Smooth muscle cell (in vitro differentiated cells): ENCODE measurements at regions not wholly inside any gene's neighbourhood (a gene's known extent, or its start where the extent isn't known, plus 50 kb on each side); places are given as distances from the start of the nearest gene placed in this dataset.
A peak's percentile ranks its signal among the peaks of the same experiment; 100 is the strongest.

Source experiments
- DNase-seq: peaks from one replicate; lab custom pipeline; 2025; ENCODE audit not compliant: unreplicated experiment; lab: John Stamatoyannopoulos, UW
- H2AFZ ChIP-seq: fragments of 200-600 bp; sonication (generic); 2 replicates; pipeline ENCODE4 v1.6.0; 2016; ENCODE audit warnings: antibody characterized with exemption, low read depth, mild to moderate bottlenecking
- H3F3A ChIP-seq: fragments of 200-600 bp; sonication (generic); 2 replicates; pipeline ENCODE4 v1.6.0; 2017; ENCODE audit warnings: antibody characterized with exemption, low read depth
- H3K27ac ChIP-seq: fragments of 200-600 bp; sonication (generic); 2 replicates; pipeline ENCODE4 v1.5.1; 2016; ENCODE audit warnings: low read depth, mild to moderate bottlenecking
- H3K27me3 ChIP-seq: fragments of 200-600 bp; sonication (generic); 2 replicates; pipeline ENCODE4 v1.6.1; 2016; ENCODE audit warnings: low read depth, mild to moderate bottlenecking
- H3K36me3 ChIP-seq: fragments of 200-600 bp; sonication (generic); 2 replicates; pipeline ENCODE4 v1.5.1; 2016; ENCODE audit warnings: low read depth
- H3K4me1 ChIP-seq: fragments of 200-600 bp; sonication (generic); 2 replicates; pipeline ENCODE4 v1.5.1; 2016; ENCODE audit warnings: low read depth
- H3K4me2 ChIP-seq: fragments of 200-600 bp; sonication (generic); 2 replicates; pipeline ENCODE4 v1.6.0; 2016; ENCODE audit warnings: mild to moderate bottlenecking
- H3K4me3 ChIP-seq: fragments of 200-600 bp; sonication (generic); 2 replicates; pipeline ENCODE4 v1.5.1; 2016; ENCODE audit warnings: mild to moderate bottlenecking
- H3K79me2 ChIP-seq: fragments of 200-600 bp; sonication (generic); 2 replicates; pipeline ENCODE4 v1.6.0; 2016; ENCODE audit warnings: low read depth, mild to moderate bottlenecking
- H3K9ac ChIP-seq: fragments of 200-600 bp; sonication (generic); 2 replicates; pipeline ENCODE4 v1.6.0; 2016; ENCODE audit warnings: low read depth
- H3K9me3 ChIP-seq: fragments of 200-600 bp; sonication (generic); replicated peaks from 2 replicates; pipeline ENCODE4 v1.5.1; 2016; ENCODE audit warnings: low read depth
- H4K20me1 ChIP-seq: fragments of 200-600 bp; sonication (generic); 2 replicates; pipeline ENCODE4 v1.6.0; 2016; ENCODE audit warnings: low read depth
- WGBS: methylation state at CpG from one replicate; pipeline ENCODE4 v1.1.7; 2016; ENCODE audit warnings: low lambda C conversion rate; 5-methylcytosine and 5-hydroxymethylcytosine counted together
- TF ChIP-seq, protein P1 (sequence below): fragments of 200-600 bp; sonication (generic); IDR thresholded peaks from 2 replicates; pipeline ENCODE4 v1.5.1; 2017; ENCODE audit warnings: borderline replicate concordance, mild to moderate bottlenecking, antibody characterized with exemption; ENCODE audit not compliant: insufficient read depth, poor library complexity, severe bottlenecking

DNA sequence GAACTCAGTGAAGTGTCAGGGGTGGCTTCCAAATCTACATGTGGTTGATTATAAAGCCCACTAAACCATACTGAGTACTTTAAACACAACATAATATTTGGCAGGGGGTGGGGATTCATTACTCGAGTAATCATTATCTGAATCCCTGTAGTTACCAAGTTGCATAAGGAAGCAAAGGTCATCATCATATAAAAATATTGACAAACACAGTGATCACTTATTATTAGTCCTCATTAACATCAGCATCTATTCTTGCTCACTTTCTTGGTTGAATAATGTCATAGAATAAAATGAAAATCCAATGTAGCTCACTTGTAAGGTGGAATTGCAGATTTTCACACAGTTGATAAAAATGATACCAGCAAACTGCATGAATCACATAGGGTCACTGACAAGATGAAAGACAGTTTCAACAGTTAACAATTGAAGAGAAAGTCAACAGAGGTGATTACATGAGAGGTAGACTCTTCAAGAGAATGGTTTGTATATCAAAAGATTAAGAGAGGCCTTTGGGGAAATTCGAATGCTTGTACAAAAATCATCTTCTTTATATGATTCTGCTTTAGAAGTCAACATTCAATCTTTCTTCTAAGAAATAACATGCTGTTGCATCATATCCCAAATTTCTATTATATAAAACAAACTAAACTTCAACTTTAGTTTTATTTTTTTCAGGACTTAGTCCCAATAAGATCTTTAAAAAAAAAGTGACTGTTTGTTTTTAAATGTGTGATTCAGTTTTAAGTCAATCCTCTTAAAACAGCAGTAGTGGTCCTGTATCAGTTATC is 185.5 kb upstream of the KLF14 start:
- H3K4me1 ChIP-seq, result peaks cover 10% of the 10 kb centered on the region
- no peak overlapping the region for H2AFZ ChIP-seq
- peaks cover 10% of the 10 kb centered on the region for H3F3A ChIP-seq
- H3K9ac ChIP-seq, result no peak overlapping the region
- H3K79me2 ChIP-seq, result peaks cover 4% of the 10 kb centered on the region
- peak overlapping the region; percentile 32 for H3K27ac ChIP-seq
- DNase-seq, result no peak
- H3K4me2 ChIP-seq, result peak overlapping the region; percentile 12
- no peaks in the 10 kb centered on the region for H3K36me3 ChIP-seq
- H3K27me3 ChIP-seq, result no peaks in the 10 kb centered on the region
- 96% methylated on average over 2 of the region's 2 CpGs for WGBS
- TF ChIP-seq, protein P1, sequence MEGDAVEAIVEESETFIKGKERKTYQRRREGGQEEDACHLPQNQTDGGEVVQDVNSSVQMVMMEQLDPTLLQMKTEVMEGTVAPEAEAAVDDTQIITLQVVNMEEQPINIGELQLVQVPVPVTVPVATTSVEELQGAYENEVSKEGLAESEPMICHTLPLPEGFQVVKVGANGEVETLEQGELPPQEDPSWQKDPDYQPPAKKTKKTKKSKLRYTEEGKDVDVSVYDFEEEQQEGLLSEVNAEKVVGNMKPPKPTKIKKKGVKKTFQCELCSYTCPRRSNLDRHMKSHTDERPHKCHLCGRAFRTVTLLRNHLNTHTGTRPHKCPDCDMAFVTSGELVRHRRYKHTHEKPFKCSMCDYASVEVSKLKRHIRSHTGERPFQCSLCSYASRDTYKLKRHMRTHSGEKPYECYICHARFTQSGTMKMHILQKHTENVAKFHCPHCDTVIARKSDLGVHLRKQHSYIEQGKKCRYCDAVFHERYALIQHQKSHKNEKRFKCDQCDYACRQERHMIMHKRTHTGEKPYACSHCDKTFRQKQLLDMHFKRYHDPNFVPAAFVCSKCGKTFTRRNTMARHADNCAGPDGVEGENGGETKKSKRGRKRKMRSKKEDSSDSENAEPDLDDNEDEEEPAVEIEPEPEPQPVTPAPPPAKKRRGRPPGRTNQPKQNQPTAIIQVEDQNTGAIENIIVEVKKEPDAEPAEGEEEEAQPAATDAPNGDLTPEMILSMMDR, result no peak
- no peaks in the 10 kb centered on the region for H4K20me1 ChIP-seq
- H3K4me3 ChIP-seq, result no peak overlapping the region
- H3K9me3 ChIP-seq, result no peaks in the 10 kb centered on the region

DNA sequence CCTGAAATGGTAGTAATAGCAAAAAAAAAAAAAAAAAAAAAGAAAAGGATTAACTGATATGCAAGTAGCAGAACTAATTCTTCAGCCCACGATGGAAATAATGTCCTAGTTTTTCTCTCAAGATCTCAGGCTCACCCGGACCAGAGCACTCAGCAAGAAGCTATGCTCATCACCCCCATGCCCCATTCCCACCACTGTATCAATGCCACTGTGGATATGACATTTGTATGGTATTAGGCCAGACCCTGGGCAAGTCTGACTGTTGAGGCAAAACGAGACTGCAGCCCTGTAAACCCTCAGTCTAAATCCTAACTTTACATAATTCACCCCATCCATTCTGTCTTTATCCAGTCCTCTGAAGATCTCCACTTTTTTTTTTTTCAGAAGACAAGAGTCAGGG is 186.1 kb upstream of the KLF14 start:
- no peak overlapping the region for H3K4me3 ChIP-seq
- H4K20me1 ChIP-seq, result no peaks in the 10 kb centered on the region
- peak overlapping the region; percentile 32 for H3K27ac ChIP-seq
- peaks cover 10% of the 10 kb centered on the region for H3K4me1 ChIP-seq
- H2AFZ ChIP-seq, result no peak overlapping the region
- peaks cover 10% of the 10 kb centered on the region for H3F3A ChIP-seq
- H3K9me3 ChIP-seq, result no peaks in the 10 kb centered on the region
- 56% methylated on average over 3 of the region's 3 CpGs for WGBS
- H3K4me2 ChIP-seq, result peak overlapping the region; percentile 12
- H3K9ac ChIP-seq, result no peak overlapping the region
- H3K79me2 ChIP-seq, result peaks cover 4% of the 10 kb centered on the region
- H3K36me3 ChIP-seq, result no peaks in the 10 kb centered on the region
- H3K27me3 ChIP-seq, result no peaks in the 10 kb centered on the region
- no peak for DNase-seq
- TF ChIP-seq, protein P1, result no peak

DNA sequence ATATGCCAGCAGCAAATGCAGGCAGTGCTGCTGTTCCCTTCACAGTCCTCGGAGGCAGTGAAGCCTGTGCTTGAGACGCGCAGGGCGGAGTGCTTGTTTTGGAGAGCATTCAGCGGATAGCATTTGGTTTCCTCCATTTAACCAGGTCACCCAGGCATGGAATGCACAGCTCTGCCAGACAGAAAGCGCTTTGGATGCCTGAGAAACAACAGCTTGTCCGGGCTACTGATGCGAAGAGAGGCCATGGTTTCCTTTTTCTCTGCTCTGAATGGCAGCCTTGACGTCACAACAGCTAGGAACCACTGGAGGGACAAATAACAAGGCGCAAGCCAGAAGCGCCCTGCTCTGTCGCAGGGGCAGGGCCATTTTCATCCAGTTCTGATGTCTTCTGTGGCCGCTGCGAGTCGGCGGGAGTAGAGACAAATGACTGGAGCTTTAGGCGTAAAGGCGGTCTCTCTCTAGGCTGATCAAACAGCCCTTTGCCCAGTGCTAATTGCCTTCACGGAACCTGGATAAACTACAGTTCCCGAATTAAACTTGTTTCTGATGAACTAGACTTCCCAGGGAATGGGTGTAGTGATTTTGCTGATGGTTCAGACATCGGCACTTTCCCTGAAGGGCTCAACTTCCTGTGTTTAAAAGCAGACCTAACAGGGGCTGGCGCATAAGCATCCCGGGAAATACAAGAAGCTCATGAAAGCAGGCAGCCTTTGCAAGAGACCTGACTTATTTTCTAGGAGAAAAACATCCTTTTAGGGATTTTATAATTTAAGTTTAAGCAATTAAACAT is 187.6 kb upstream of the KLF14 start:
- H3K79me2 ChIP-seq, result peaks cover 4% of the 10 kb centered on the region
- no peaks in the 10 kb centered on the region for H4K20me1 ChIP-seq
- H2AFZ ChIP-seq, result no peak overlapping the region
- WGBS, result 84% methylated on average over 23 of the region's 23 CpGs
- no peak for DNase-seq
- H3F3A ChIP-seq, result peaks cover 6% of the 10 kb centered on the region
- TF ChIP-seq, protein P1, result no peak
- H3K27ac ChIP-seq, result peak overlapping the region; percentile 4
- H3K9ac ChIP-seq, result no peak overlapping the region
- H3K4me3 ChIP-seq, result no peak overlapping the region
- H3K36me3 ChIP-seq, result no peaks in the 10 kb centered on the region
- no peaks in the 10 kb centered on the region for H3K27me3 ChIP-seq
- peaks cover 10% of the 10 kb centered on the region for H3K4me1 ChIP-seq
- no peaks in the 10 kb centered on the region for H3K9me3 ChIP-seq
- H3K4me2 ChIP-seq, result no peak overlapping the region
